Nephron progenitor cell (in vitro differentiated cells): ENCODE measurements at regions not wholly inside any gene's neighbourhood (a gene's known extent, or its start where the extent isn't known, plus 50 kb on each side); places are given as distances from the start of the nearest gene placed in this dataset.

Experiments used
- DNase-seq: peaks from one replicate; pipeline ENCODE4 v3.0.0; 2021
- H3K27ac Mint-ChIP-seq: 2 replicates; pipeline ENCODE4 v1.8.0; 2021; ENCODE audit warnings: mild to moderate bottlenecking, moderate library complexity, mixed read lengths
- H3K27me3 Mint-ChIP-seq: 2 replicates; pipeline ENCODE4 v1.8.0; 2021; ENCODE audit warnings: mild to moderate bottlenecking, low read depth, mixed read lengths; ENCODE audit not compliant: poor library complexity
- H3K36me3 Mint-ChIP-seq: 2 replicates; pipeline ENCODE4 v1.8.0; 2021; ENCODE audit warnings: low read depth, mixed read lengths
- H3K4me1 Mint-ChIP-seq: 2 replicates; pipeline ENCODE4 v1.8.0; 2021; ENCODE audit warnings: mixed read lengths
- H3K4me3 Mint-ChIP-seq: 2 replicates; pipeline ENCODE4 v1.8.0; 2021; ENCODE audit warnings: mild to moderate bottlenecking, moderate library complexity, mixed read lengths
- H3K9me3 Mint-ChIP-seq: 2 replicates; pipeline ENCODE4 v1.8.0; 2021; ENCODE audit warnings: mild to moderate bottlenecking, moderate library complexity, mixed read lengths
- CTCF ChIP-seq: fragments of 200-600 bp; sonication (generic); IDR thresholded peaks from 2 replicates; pipeline ENCODE4 v1.5.0; 2021; ENCODE audit warnings: antibody characterized with exemption

DNA sequence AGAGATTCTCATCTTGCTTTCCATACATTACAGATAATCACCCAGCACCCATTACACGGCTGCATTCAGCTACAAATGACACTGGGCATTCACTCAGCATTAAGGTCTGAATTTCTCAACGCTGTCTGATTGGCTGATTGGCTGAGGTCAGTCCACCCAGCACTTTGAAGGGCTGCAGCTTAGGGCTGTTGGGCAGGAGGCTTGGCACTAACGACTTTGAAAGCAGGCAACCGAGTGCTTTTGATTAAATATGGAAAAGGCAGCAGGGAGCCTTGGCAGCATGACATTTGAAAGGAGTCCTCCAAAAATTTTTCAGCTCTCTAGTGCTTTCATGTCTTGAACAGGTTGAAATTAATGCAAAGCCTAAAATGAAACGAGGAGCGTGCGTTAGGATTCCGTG, 253.0 kb downstream of the DCDC2C start:
- Mint-ChIP-seq H3K9me3 (peaks cover 6% of the 10 kb centered on the region), H3K27ac (no peak overlapping the region), H3K4me1 (peaks cover 6% of the 10 kb centered on the region), H3K27me3 (no peaks in the 10 kb centered on the region), H3K36me3 (no peaks in the 10 kb centered on the region), H3K4me3 (no peak overlapping the region)
- no peak for DNase-seq
- TF ChIP-seq CTCF = no peak

- H3K4me1 Mint-ChIP-seq = peaks cover 6% of the 10 kb centered on the region
- H3K9me3 Mint-ChIP-seq = peaks cover under 1% of the 10 kb centered on the region
- no peaks in the 10 kb centered on the region for H3K27me3 Mint-ChIP-seq
- no peaks in the 10 kb centered on the region for H3K36me3 Mint-ChIP-seq
- no peak overlapping the region for H3K4me3 Mint-ChIP-seq
- no peak for DNase-seq
- no peak overlapping the region for H3K27ac Mint-ChIP-seq
- TF ChIP-seq CTCF = no peak
Measured at GRCh38 chr2:3956892-3957291, 253.5 kb downstream of the DCDC2C start.

- Mint-ChIP-seq H3K27me3 (peaks cover 5% of the 10 kb centered on the region), H3K36me3 (no peaks in the 10 kb centered on the region), H3K27ac (no peak overlapping the region), H3K9me3 (no peaks in the 10 kb centered on the region), H3K4me1 (peaks cover 6% of the 10 kb centered on the region), H3K4me3 (no peak overlapping the region)
- no peak for TF ChIP-seq CTCF
- DNase-seq = no peak
Measured at GRCh38 chr2:3958465-3958864, 255.1 kb downstream of the DCDC2C start.

GRCh38 chr2:3958969-3959368, 255.6 kb downstream of the DCDC2C start:
- Mint-ChIP-seq H3K36me3 (no peaks in the 10 kb centered on the region), H3K4me3 (no peak overlapping the region)

GRCh38 chr2:3959372-3959771, 256.0 kb downstream of the DCDC2C start:
- peaks cover 6% of the 10 kb centered on the region for H3K4me1 Mint-ChIP-seq
- H3K27ac Mint-ChIP-seq = no peak overlapping the region
- no peak overlapping the region for H3K4me3 Mint-ChIP-seq
- peaks cover 5% of the 10 kb centered on the region for H3K27me3 Mint-ChIP-seq
- peak; percentile 87 for TF ChIP-seq CTCF
- no peaks in the 10 kb centered on the region for H3K36me3 Mint-ChIP-seq
- DNase-seq = peak; percentile 24
- H3K9me3 Mint-ChIP-seq = no peaks in the 10 kb centered on the region

More at GRCh38 chr2:3958969-3959368, 255.6 kb downstream of the DCDC2C start:
- Mint-ChIP-seq H3K27ac (no peak overlapping the region), H3K4me1 (peaks cover 6% of the 10 kb centered on the region), H3K9me3 (no peaks in the 10 kb centered on the region), H3K27me3 (peaks cover 5% of the 10 kb centered on the region)
- no peak for DNase-seq
- no peak for TF ChIP-seq CTCF

DNA sequence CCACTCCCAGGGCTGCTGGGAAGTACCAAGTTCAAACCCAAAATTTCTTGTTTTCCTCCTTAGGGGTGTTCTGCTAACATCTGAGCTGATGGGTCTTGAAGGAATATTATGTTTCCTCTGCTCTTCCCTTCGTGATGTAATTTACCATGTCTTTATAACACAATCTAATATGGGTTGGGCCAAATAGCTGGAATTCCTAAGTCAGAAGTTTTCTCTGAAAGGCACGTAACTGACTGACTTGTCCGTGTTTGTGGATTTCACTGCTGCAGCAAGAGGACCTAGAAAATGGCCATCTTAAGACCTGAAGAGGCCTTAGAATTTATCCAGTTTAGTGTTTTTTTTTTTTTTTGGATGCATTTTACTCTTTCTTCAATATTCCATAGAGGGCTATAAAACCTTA, 256.7 kb downstream of the DCDC2C start:
- Mint-ChIP-seq H3K27me3 (peaks cover 5% of the 10 kb centered on the region), H3K36me3 (no peaks in the 10 kb centered on the region), H3K9me3 (no peaks in the 10 kb centered on the region), H3K4me1 (peaks cover 6% of the 10 kb centered on the region), H3K27ac (no peak overlapping the region), H3K4me3 (no peak overlapping the region)
- DNase-seq = no peak
- no peak for TF ChIP-seq CTCF
